ENCODE measurements at regions not wholly inside any gene's neighbourhood (a gene's known extent, or its start where the extent isn't known, plus 50 kb on each side); places are given as distances from the start of the nearest gene placed in this dataset.

GRCh38 chr6:78117966-78118365 is 465.1 kb downstream of the MEI4 start:
- ChIA-PET POLR2A (no interaction called here), CTCF (ENCODE audit: low intra/inter-chr PET ratio) (no interaction called here)
- in situ Hi-C loops (cut with MboI) (no loop called here), intact Hi-C loops (cut with micrococcal nuclease) (no loop called here)
- Histone ChIP-seq H3K4me2 (ENCODE audit: insufficient read depth, low read length) (no peak overlapping the region), H4K20me1 (replicated peaks; ENCODE audit: control insufficient read depth, insufficient read depth, low read length) (no peaks in the 10 kb centered on the region), H3K9me1 (ENCODE audit: control insufficient read depth, insufficient read depth, low read length) (no peaks in the 10 kb centered on the region), H3K9me3 (replicated peaks; ENCODE audit: control insufficient read depth, insufficient read depth, low read depth, low read length) (no peaks in the 10 kb centered on the region), H3K4me3 (no peak overlapping the region), H3K79me2 (ENCODE audit: control insufficient read depth, insufficient read depth, low read length) (no peaks in the 10 kb centered on the region), H3K27me3 (ENCODE audit: control insufficient read depth in 2 of 2, insufficient read depth in 2 of 2, low read length in 2 of 2) (no peaks in the 10 kb centered on the region), H3K9ac (ENCODE audit: insufficient read depth in 1 of 2, low read depth in 2 of 2, low read length in 2 of 2) (no peak overlapping the region), H3K27ac (ENCODE audit: extremely low read depth, low read depth, low read length) (no peak overlapping the region), H3K4me1 (replicated peaks in 1 of 2; ENCODE audit: control insufficient read depth in 2 of 2, insufficient read depth in 2 of 2, low read length in 2 of 2) (no peaks in the 10 kb centered on the region), H3K36me3 (ENCODE audit: control insufficient read depth, insufficient read depth, low read length) (no peaks in the 10 kb centered on the region), H2AFZ (ENCODE audit: low read depth, low read length) (no peak overlapping the region)
- BruUV-seq (replicated peaks) = no TSS peak
- WGBS (ENCODE audit: insufficient coverage, low coverage, missing lambda C conversion rate) = 0% methylated on average over 1 of the region's 1 CpG
- FAIRE-seq (no peak), DNase-seq (ENCODE audit: extremely low read depth in 1 of 4, low spot score in 3 of 4) (no peak), ATAC-seq (no peak)
- TF ChIP-seq ZNF75A (CRISPR knock-in tag; IDR thresholded peaks at IDR 0.05) = no peak
- TF ChIP-seq ZKSCAN8 (CRISPR knock-in tag; IDR thresholded peaks at IDR 0.05) = no peak
- TF ChIP-seq TAF7 (tag; IDR thresholded peaks at IDR 0.05) = no peak
- TF ChIP-seq CBX8 (IDR thresholded peaks at IDR 0.05; ENCODE audit: borderline replicate concordance, extremely low read depth, low read depth, low read length, poor library complexity, severe bottlenecking) = no peak
- TF ChIP-seq ZNF551 (CRISPR knock-in tag; IDR thresholded peaks at IDR 0.05) = no peak

- Histone ChIP-seq H3K9me1 (ENCODE audit: control insufficient read depth, insufficient read depth, low read length) (no peaks in the 10 kb centered on the region), H3K27me3 (ENCODE audit: control insufficient read depth in 2 of 2, insufficient read depth in 2 of 2, low read length in 2 of 2) (no peaks in the 10 kb centered on the region), H3K79me2 (ENCODE audit: control insufficient read depth, insufficient read depth, low read length) (no peaks in the 10 kb centered on the region), H2AFZ (ENCODE audit: low read depth, low read length) (no peak overlapping the region), H4K20me1 (replicated peaks; ENCODE audit: control insufficient read depth, insufficient read depth, low read length) (no peaks in the 10 kb centered on the region), H3K4me2 (ENCODE audit: insufficient read depth, low read length) (no peak overlapping the region), H3K36me3 (ENCODE audit: control insufficient read depth, insufficient read depth, low read length) (no peaks in the 10 kb centered on the region), H3K4me3 (no peak overlapping the region), H3K9me3 (replicated peaks; ENCODE audit: control insufficient read depth, insufficient read depth, low read depth, low read length) (no peaks in the 10 kb centered on the region), H3K4me1 (replicated peaks in 1 of 2; ENCODE audit: control insufficient read depth in 2 of 2, insufficient read depth in 2 of 2, low read length in 2 of 2) (no peaks in the 10 kb centered on the region), H3K9ac (ENCODE audit: insufficient read depth in 1 of 2, low read depth in 2 of 2, low read length in 2 of 2) (no peak overlapping the region), H3K27ac (ENCODE audit: extremely low read depth, low read depth, low read length) (no peak overlapping the region)
- TF ChIP-seq TAF7 (tag; IDR thresholded peaks at IDR 0.05) (no peak), CCNT2 (IDR thresholded peaks at IDR 0.05; ENCODE audit: borderline replicate concordance, extremely low read depth, insufficient read length, low read depth, low read length) (no peak), NFRKB (IDR thresholded peaks at IDR 0.05; ENCODE audit: low read depth) (no peak), E2F5 (CRISPR knock-in tag; IDR thresholded peaks at IDR 0.05) (no peak), PTTG1 (tag; IDR thresholded peaks at IDR 0.05; ENCODE audit: low read depth) (no peak), ATF7 (IDR thresholded peaks at IDR 0.05) (no peak), FOXK2 (conservative IDR thresholded peaks at IDR 0.05 in 1 of 2, IDR thresholded peaks at IDR 0.05 in 1 of 2; ENCODE audit: low read depth in 2 of 2) (no peak), TFAP4 (CRISPR knock-in tag; IDR thresholded peaks at IDR 0.05; ENCODE audit: borderline replicate concordance) (no peak), SMC3 (conservative IDR thresholded peaks at IDR 0.05; ENCODE audit: insufficient read depth, low read depth, low read length) (no peak)
- ATAC-seq (no peak), FAIRE-seq (no peak), DNase-seq (ENCODE audit: extremely low read depth in 1 of 4, low spot score in 3 of 4) (no peak)
- in situ Hi-C loops (cut with MboI) (no loop called here), intact Hi-C loops (cut with micrococcal nuclease) (no loop called here)
- ChIA-PET CTCF (ENCODE audit: low intra/inter-chr PET ratio) (no interaction called here), POLR2A (no interaction called here)
- WGBS (ENCODE audit: insufficient coverage, low coverage, missing lambda C conversion rate) = 8% methylated on average over 1 of the region's 1 CpG
- no TSS peak for BruUV-seq (replicated peaks)
Measured at GRCh38 chr6:78131521-78131920, 478.7 kb downstream of the MEI4 start.

Data from K562 (cell line).